Peyer's patch (tissue), 4 donors: ENCODE measurements at regions not wholly inside any gene's neighbourhood (a gene's known extent, or its start where the extent isn't known, plus 50 kb on each side); places are given as distances from the start of the nearest gene placed in this dataset.
"Not testable (repeated sequence)": the region's sequence is repeated elsewhere in the genome, so short reads cannot be mapped to it uniquely, and the experiment has no call there.

Experiments
- POLR2A ChIP-seq, 2 donors: fragments of 450-650 bp; IDR thresholded peaks; one replicate each; pipeline ENCODE4 v1.5.1; 2017; ENCODE audit warnings: antibody characterized with exemption in 2 of 2, mild to moderate bottlenecking in 2 of 2, moderate library complexity in 2 of 2
- TF ChIP-seq, protein P1 (sequence below), 6 experiments: fragments of 450-650 bp in 4 of 6; fragments of 200-600 bp in 2 of 6; sonication (generic) in 1 of 6; IDR thresholded peaks; one replicate each; pipeline ENCODE4 v1.5.1; 2017 to 2019; ENCODE audit warnings: antibody characterized with exemption in 6 of 6, mild to moderate bottlenecking in 3 of 6, moderate library complexity in 1 of 6

DNA sequence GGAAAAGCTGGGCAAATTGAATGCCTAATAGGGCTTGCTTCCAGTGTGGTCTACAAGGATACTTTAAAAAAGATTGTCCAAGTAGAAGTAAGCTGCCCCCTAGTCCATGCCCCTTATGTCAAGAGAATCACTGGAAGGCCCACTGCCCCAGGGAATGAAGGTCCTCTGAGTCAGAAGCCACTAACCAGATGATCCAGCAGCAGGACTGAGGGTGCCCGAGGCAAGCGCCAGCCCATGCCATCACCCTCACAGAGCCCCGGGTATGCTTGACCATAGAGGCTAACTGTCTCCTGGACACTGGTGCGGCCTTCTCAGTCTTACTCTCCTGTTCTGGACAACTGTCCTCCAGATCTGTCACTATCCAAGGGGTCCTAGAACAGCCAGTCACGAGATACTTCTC, 201.2 kb downstream of the PYDC2 start:
- TF ChIP-seq, protein P1, sequence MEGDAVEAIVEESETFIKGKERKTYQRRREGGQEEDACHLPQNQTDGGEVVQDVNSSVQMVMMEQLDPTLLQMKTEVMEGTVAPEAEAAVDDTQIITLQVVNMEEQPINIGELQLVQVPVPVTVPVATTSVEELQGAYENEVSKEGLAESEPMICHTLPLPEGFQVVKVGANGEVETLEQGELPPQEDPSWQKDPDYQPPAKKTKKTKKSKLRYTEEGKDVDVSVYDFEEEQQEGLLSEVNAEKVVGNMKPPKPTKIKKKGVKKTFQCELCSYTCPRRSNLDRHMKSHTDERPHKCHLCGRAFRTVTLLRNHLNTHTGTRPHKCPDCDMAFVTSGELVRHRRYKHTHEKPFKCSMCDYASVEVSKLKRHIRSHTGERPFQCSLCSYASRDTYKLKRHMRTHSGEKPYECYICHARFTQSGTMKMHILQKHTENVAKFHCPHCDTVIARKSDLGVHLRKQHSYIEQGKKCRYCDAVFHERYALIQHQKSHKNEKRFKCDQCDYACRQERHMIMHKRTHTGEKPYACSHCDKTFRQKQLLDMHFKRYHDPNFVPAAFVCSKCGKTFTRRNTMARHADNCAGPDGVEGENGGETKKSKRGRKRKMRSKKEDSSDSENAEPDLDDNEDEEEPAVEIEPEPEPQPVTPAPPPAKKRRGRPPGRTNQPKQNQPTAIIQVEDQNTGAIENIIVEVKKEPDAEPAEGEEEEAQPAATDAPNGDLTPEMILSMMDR (IDR thresholded peaks at IDR 0.05), result not testable (repeated sequence)
- not testable (repeated sequence) for TF ChIP-seq POLR2A (IDR thresholded peaks at IDR 0.05)
